ENCODE measurements at regions not wholly inside any gene's neighbourhood (a gene's known extent, or its start where the extent isn't known, plus 50 kb on each side); places are given as distances from the start of the nearest gene placed in this dataset.
A peak's percentile ranks its signal among the peaks of the same experiment; 100 is the strongest.
"Not testable (repeated sequence)": the region's sequence is repeated elsewhere in the genome, so short reads cannot be mapped to it uniquely, and the experiment has no call there.

GRCh38 chr15:31591908-31592307 is 265.3 kb downstream of the KLF13 start:
- no peak for DNase-seq (ENCODE audit: low read depth, low spot score)

GRCh38 chr15:31597466-31597865 is 270.8 kb downstream of the KLF13 start:
- DNase-seq (ENCODE audit: low read depth, low spot score) = no peak

- DNase-seq (ENCODE audit: low read depth, low spot score) = peak; percentile 92
Measured at GRCh38 chr15:31598620-31599019, 272.0 kb downstream of the KLF13 start.

GRCh38 chr15:31605467-31605931 is 278.9 kb downstream of the KLF13 start:
- DNase-seq (ENCODE audit: low read depth, low spot score) = peak; percentile 56

- no peak for DNase-seq (ENCODE audit: low read depth, low spot score)
Measured at GRCh38 chr15:31606194-31606669, 279.6 kb downstream of the KLF13 start.

- DNase-seq (ENCODE audit: low read depth, low spot score) = no peak
Measured at GRCh38 chr15:31606931-31607497, 280.4 kb downstream of the KLF13 start.

- DNase-seq (ENCODE audit: low read depth, low spot score) = no peak
Measured at GRCh38 chr15:31607656-31608055, 281.0 kb downstream of the KLF13 start.

GRCh38 chr15:31609258-31609681 is 282.6 kb downstream of the KLF13 start:
- peak; percentile 16 for DNase-seq (ENCODE audit: low read depth, low spot score)

GRCh38 chr15:31609906-31610305 is 283.3 kb downstream of the KLF13 start:
- DNase-seq (ENCODE audit: low read depth, low spot score) = no peak

GRCh38 chr15:31615643-31616415 is 289.2 kb downstream of the KLF13 start:
- DNase-seq (ENCODE audit: low read depth, low spot score) = no peak

GRCh38 chr15:31623297-31623696 is 296.7 kb downstream of the KLF13 start:
- DNase-seq (ENCODE audit: low read depth, low spot score) = not testable (repeated sequence)

- not testable (repeated sequence) for DNase-seq (ENCODE audit: low read depth, low spot score)
Measured at GRCh38 chr15:31624115-31624514, 297.5 kb downstream of the KLF13 start.

- not testable (repeated sequence) for DNase-seq (ENCODE audit: low read depth, low spot score)
Measured at GRCh38 chr15:31635715-31636114, 309.1 kb downstream of the KLF13 start.

- not testable (repeated sequence) for DNase-seq (ENCODE audit: low read depth, low spot score)
Measured at GRCh38 chr15:31636911-31637310, 310.3 kb downstream of the KLF13 start.

- not testable (repeated sequence) for DNase-seq (ENCODE audit: low read depth, low spot score)
Measured at GRCh38 chr15:31643955-31644354, 317.3 kb downstream of the KLF13 start.

- not testable (repeated sequence) for DNase-seq (ENCODE audit: low read depth, low spot score)
Measured at GRCh38 chr15:31644761-31645160, 318.1 kb downstream of the KLF13 start.

- not testable (repeated sequence) for DNase-seq (ENCODE audit: low read depth, low spot score)
Measured at GRCh38 chr15:31647337-31647826, 320.7 kb downstream of the KLF13 start.

- not testable (repeated sequence) for DNase-seq (ENCODE audit: low read depth, low spot score)
Measured at GRCh38 chr15:31649634-31650033, 323.0 kb downstream of the KLF13 start.

GRCh38 chr15:31650055-31650701 is 323.5 kb downstream of the KLF13 start:
- DNase-seq (ENCODE audit: low read depth, low spot score) = not testable (repeated sequence)

GRCh38 chr15:31656915-31657314 is 330.3 kb downstream of the KLF13 start:
- peak; percentile 4 for DNase-seq (ENCODE audit: low read depth, low spot score)

GRCh38 chr15:31660816-31661215 is 334.2 kb downstream of the KLF13 start:
- DNase-seq (ENCODE audit: low read depth, low spot score) = no peak

- DNase-seq (ENCODE audit: low read depth, low spot score) = not testable (repeated sequence)
Measured at GRCh38 chr15:31665732-31666131, 339.1 kb downstream of the KLF13 start.
